ENCODE measurements at regions not wholly inside any gene's neighbourhood (a gene's known extent, or its start where the extent isn't known, plus 50 kb on each side); places are given as distances from the start of the nearest gene placed in this dataset.
"Not testable (repeated sequence)": the region's sequence is repeated elsewhere in the genome, so short reads cannot be mapped to it uniquely, and the experiment has no call there.

DNA sequence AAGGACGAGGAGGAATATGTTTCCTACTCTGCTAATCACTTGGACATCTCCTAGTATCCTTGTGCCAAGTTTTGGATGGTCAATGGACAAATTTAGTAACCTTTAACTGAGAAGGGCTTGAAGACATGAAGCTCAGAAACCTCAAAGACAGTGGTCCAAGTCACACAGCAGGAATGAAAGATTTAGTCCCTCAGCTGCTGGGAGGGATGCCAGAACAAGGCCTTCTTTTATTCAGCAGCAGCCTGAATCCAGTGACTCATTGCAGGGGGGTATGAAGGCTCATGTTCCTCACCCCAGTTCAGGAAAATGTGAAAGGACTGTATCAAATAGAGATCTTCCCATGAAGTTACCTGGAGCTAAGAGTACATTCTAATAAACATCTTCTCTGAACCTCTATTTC is 214.9 kb upstream of the UGT8 start:
- no peak for DNase-seq

GRCh38 chr4:114384629-114385028 is 214.0 kb upstream of the UGT8 start:
- no peak for DNase-seq

DNA sequence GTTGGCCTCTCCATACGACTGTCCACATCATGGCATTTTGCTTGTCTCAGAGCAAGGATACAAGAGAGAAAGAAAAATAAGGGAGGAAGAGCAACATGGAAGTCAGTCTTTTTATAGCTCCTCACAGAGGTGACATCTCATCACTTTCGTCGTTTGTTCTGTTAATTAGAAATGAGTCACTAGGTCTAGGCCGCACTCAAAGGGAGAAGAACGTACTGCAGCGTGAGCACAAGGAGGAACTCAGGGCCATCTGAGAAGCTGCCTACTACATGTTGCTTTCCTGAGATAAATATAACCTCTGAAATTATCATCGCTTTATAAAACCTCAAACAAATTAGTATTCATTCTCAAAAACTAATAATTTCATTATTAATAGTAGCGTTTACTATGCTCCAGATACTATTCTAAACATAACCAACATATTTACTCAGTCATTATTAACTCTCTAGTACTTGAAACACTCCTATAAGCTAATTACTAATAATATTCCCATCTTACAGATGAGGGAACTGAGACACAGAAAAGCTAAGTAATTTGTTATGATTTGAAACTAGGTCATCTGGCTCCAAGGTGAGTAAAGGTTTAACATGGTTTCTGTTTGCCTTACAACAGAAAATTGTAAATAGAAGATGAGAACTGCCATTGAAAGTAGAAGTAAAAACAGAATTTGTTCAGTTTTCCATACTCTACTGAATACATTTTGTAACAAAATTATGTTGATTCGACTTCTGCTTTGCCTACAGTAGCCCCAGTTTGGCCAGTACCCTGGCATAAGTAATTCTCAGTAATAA is 213.2 kb upstream of the UGT8 start:
- no peak for DNase-seq

DNA sequence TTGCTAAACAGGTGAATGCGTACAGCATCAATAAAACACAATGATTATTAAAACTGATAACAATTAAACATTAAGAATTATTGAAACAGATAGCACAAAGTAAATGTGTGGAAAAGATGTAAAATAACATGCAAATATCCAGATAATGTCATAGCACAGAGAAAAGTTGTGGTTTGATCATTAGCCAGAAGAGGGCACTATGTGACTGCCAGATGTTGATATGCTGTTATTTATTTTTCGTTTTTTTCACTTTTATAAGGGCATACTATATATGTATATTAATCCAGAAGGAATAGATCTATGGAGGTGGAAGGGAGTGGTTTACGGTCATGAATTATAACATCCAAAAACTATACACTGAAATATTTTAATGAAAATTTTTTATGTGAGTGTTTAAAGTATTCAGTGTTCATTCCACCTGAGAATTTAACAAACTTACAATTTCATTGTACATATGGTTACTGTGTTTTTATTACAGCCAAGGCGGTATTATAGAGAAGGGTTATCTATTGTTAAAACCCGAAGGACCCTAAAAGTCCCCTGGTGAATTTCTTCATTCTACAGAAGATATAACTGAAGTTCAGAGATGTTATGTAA is 211.9 kb upstream of the UGT8 start:
- DNase-seq = no peak

GRCh38 chr4:114389070-114389685 is 209.4 kb upstream of the UGT8 start:
- DNase-seq = peak; percentile 87

GRCh38 chr4:114393295-114394038 is 205.1 kb upstream of the UGT8 start:
- no peak for DNase-seq

- no peak for DNase-seq
These were observed 201.8 kb upstream of the UGT8 start for GRCh38 chr4:114396808-114397207.

GRCh38 chr4:114398410-114398809 is 200.2 kb upstream of the UGT8 start:
- no peak for DNase-seq

DNA sequence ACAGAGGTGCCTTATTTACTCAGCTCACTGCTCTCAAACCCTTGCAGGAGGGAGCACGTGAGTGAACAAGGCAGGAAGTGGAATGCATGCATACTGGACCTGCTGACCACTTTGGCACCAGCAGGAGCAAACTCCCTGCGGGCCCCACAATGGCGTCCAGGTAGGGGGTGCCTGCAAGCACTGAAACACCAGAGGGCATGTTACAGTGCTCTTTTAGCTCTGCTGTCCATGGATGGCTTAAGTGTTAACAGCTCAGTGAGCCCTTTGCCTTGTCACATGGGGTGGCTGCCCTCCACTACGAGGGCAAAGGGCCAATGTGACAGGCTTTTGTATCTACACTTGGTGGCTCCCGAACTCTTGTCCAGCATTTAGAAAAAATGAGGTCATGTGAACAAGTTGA is 199.5 kb upstream of the UGT8 start:
- no peak for DNase-seq

DNA sequence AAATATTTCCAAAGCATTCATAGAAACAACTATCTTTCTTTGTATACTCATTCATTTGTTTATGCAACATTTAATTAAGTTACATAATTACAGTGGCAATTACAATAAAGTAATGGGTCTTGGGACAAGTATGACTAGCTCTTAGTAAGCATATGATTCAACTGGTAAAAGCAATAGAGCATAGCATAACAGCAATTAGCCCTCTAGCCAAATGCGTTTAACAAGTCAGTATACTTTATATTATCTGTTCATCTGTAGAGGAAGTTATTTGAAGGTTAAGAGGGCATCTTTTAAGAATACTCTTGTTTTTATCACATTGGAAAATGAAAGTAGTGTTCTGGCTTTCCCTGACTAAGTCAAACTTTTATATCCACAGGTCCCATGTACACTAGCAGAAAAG is 198.1 kb upstream of the UGT8 start:
- DNase-seq = peak; percentile 37

- no peak for DNase-seq
These were observed 197.1 kb upstream of the UGT8 start for GRCh38 chr4:114401483-114401882.

DNA sequence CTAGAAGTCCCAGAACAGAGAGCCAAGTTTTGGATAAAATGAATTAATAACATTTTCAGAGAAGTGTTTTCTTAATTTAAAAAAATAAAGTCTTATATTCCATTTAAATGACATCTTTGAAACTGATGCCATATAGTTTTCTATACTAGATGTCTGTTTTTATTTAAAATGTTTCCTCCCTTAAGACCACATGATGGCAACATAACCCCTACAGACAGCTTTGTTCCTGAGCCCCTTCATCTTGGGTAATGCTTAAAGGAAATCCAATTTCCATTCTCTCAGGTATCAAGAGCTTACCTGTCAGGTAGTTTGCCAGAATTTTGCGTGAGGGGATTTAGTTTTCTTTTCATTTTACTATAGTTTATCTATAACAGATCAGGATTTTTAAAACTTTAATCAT is 181.4 kb upstream of the UGT8 start:
- DNase-seq = peak; percentile 18

DNA sequence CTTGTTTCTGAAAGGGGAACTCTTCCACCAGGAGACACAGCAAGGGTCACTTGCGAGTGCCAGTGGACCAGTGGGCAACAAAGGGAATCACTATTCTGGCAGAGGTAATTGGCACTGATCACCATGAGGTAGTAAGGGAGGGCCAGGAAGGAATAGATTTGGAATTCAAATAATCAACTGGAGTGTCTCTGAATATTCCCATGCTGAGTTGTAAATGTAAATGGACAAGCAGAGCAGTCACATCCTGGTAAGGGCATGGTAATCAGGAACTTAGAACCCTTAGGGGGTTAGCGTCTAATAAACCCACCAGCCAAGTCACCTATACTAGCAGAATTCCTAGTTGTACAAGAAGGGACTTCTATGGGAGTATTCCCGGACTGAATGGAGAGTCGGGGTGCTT is 178.5 kb upstream of the UGT8 start:
- DNase-seq = no peak

GRCh38 chr4:114423582-114423981 is 175.0 kb upstream of the UGT8 start:
- DNase-seq = no peak

- DNase-seq = no peak
These were observed 163.5 kb upstream of the UGT8 start for GRCh38 chr4:114435116-114435515.

DNA sequence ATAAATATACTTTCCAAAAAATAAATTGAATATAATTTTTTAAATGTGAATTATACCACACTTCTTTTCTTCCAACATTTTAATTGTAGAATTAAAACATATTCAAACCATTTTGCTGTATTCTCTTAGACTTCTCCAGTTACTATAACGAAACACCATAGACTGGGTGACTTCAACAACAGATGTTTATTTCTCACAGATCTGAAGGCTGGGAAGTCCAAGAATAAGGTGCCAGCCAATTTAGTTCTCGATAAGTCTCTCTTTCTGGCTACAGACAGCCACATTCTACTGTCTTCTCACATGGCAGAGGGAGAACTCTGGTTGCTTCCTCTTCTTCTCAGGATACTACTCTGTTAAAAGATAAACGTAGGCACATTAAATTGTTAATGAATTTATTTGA is 155.8 kb upstream of the UGT8 start:
- no peak for DNase-seq

DNA sequence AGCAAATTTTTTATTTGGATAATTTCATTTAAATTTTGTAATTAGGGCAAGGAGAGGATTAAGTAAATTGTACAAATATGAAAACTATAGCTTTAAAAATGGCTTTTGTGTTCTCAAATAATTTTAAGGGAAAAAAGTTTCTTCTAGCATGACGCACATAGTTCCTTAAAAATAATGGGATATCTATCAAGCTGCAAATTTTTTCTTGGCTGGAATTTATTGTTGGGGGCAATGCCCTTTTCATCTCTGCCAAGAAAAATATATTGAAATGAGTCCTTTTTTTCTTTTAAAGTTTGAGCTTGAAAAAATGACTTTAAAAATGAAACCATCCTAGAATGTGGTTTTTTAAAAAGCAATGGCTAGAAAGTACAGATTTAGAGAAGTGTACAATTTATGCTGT is 154.4 kb upstream of the UGT8 start:
- no peak for DNase-seq

DNA sequence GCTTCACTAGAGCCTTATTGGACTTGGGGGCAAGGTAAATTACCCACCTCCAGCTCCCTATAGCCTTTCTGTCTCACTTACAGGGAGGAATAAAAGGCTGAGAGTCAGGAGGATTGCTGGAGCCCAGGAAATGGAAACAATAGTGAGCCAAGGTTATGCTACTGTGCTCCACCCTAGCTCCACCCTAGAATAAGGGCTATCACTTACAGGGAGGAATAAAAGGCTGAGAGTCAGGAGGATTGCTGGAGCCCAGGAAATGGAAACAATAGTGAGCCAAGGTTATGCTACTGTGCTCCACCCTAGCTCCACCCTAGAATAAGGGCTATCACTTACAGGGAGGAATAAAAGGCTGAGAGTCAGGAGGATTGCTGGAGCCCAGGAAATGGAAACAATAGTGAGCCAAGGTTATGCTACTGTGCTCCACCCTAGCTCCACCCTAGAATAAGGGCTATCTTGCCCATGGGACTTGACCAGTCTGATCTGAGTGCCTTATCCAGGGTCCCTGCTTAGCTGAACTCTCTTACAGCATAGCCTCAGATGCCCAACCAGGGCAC is 150.6 kb upstream of the UGT8 start:
- not testable (repeated sequence) for DNase-seq

DNA sequence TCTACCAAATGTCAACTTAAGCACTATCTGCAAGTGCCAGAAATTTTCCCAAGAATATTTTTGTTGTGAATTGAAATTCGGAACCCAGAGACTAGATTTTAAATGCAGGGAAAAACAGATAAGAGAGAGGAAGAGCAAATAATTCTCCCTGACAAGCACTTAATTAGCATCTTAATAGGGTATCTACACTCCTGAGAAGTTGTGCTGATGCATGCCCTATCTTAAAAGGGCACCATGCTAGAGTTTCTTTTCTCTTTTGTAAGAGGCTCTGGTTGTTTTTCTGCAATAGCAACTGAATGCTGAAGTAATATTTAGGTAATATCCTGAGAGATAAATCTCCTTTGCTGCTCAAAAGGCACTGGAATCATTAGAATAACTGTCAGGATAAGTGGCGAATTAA is 139.9 kb upstream of the UGT8 start:
- no peak for DNase-seq

DNA sequence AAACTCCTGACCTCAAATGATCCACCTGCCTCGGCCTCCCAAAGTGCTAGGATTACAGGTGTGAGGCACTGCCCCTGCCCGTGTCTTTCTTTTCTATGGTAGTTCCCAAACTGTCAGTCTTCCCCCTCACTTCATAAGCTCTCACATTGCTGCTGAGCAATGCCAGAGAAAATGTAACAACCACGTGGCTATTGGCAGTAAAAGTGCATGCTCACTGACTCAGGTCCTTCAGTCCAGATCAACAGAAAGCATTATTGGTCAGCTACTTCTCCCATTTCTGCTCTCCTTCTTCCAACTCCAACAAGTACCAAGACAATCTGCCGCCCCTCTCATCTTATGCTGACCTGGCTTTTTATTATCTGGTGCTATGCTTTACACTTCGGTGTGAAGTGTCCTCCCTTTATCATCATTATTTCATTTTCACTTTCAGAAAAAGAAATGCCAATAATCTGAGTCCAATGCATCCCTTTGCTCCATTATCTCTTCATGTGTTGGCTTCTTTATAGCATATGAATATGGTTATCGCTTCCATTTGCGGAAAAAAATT is 133.8 kb upstream of the UGT8 start:
- no peak for DNase-seq

DNA sequence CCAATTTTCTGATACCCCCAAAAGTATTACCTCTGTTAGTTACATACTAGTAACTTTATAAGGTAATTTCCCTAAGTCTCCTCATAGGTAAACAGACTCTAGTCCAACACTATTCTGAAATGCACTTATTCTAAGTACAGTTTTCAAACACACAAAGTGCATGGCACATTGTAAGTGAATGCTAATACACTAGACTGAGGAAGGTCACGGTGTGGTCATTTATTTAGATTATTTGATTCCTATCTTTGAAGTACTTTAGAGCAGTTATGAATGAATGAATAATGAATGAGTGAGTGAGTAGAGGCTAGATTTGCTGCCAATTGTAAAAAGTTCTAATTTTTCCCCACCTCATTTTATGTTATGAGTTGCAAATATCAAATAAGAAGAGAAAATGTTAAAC is 132.8 kb upstream of the UGT8 start:
- no peak for DNase-seq

DNA sequence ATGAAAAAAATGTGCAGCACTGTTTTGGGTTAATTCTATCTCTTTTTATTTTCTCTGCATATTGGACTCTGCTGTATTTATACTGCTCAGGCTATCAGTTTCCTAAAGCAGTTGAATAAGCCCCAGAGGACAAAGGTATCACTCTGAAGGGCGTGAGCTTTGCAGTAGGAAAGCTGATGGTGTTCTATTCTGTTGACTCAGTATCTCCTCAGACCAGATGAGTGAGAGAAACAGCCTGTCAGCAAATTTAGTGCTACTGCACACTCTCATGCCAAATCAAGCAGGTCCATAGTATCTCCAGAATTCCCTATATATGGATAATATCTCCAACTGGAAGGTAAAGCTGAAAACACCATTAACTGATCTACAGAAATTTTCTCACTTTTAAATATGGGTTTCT is 132.3 kb upstream of the UGT8 start:
- no peak for DNase-seq
